HG03066 (cell line): ENCODE measurements at regions not wholly inside any gene's neighbourhood (a gene's known extent, or its start where the extent isn't known, plus 50 kb on each side); places are given as distances from the start of the nearest gene placed in this dataset.
"Not testable (repeated sequence)": the region's sequence is repeated elsewhere in the genome, so short reads cannot be mapped to it uniquely, and the experiment has no call there.

ENCODE experiments used
- ATAC-seq: cut with Tn5 transposase; IDR thresholded peaks from one replicate; pipeline ENCODE4 v1.9.1; 2021; ENCODE audit warnings: low read depth; ENCODE audit not compliant: unreplicated experiment

DNA sequence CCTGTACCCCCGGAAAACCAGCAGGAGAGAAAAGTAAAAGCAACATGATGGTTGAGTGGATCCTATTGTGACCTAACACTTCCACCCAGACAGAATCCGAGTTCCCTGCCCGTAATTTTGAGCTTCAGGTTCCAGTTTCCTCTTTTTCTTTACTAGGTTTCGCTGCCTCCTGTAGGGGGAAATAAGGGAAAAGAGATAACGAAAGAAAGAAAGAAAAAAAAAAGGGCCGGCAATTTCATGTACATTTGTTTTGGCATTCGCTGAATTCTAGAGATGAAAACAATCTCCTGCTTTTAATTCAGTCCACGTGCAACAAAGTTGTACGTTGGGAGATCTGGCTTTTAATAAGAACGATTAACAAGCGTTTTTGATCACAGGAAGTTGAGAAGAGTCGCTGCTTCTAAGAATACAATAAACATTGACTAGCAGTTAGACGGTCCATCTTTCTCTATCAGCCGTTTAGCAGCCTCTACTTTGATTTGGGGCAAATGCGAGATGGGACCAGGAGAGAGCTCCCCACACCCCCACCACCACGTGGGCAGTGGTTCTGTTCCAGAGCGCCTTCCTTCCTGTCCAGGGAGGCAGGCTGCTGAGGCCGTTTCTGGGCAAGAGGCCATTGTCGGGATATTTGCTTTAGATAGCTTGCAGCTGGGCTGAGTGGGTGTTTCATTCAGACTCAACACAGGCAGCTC, 155.9 kb upstream of the RUNX1 start:
- no peak for ATAC-seq

DNA sequence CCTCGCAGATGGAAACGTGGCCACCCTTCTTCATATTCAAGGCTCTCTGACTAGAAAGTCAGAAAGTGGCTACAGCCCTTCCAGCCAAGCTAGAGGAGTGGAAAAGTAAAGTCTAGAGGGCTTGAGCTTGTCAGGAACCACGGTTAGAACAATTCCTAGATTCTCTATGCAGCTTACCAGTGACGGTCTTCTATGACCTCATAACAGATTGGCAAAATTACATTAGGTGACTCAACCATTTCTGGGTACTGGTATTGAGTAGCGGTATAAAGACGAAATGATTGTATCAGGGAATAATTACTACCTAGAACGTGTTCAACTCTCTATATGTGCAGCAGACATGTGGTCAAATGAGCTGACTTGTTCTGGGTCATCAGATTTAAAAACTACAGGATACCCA, 155.0 kb upstream of the RUNX1 start:
- ATAC-seq: no peak

DNA sequence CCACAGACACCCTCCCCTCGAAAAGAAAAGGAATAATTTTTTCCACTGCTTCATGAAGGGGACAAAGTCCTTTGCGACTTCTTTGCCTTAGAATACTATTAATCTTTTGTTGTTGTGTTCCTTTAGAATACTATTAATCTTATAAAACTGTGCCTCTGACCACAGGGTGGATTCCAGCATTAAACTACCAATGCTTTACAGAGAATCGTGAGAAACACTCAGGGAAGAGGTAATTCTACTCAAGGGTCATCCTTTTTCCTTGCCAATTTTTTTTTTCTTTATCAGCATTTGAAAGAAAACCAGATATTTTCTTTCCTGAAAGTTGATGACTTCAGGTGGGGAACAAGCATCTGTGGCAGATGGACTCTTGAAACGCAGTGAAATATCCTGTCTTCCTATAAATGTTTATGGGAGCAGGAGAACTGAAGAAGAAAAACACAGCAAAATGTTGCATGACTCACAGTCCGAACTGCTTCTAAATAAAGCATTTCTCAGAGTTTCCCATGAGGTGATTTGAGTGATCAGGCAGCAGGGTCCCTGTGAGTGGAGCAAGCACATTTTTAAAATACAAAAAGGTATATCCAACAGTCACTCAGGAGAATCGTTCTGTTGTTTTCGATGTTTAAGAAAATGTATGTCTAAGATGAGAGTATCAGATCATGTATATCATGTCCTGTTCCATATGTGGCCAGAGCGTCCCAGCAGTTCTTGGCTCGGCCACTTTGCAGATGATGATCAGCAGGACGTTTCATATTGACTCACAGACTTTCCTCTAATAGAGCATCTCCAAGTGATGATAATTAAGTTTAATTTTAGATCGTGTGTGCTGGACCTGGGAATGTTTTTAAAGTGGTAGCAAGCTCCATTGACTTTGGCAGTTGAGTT, 154.2 kb upstream of the RUNX1 start:
- no peak for ATAC-seq

DNA sequence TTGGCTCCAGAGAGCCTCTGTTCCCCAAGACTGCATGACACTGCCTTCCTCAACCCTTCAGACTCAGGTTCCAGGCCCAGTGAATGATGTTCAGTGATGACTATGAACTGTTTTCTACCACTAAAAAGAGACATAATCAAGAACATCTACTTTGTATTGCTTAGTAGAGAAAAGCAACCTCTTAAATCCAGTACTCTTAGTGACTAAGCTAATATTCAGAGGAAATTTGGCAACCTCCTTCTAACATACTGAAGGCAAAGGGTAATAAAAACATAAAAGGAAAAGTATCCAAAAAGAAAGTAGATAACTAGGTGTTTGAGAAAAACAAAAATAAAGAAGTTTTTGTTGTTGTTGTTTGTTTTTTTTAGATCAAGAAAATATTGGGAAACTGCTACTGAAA, 153.3 kb upstream of the RUNX1 start:
- ATAC-seq: no peak

DNA sequence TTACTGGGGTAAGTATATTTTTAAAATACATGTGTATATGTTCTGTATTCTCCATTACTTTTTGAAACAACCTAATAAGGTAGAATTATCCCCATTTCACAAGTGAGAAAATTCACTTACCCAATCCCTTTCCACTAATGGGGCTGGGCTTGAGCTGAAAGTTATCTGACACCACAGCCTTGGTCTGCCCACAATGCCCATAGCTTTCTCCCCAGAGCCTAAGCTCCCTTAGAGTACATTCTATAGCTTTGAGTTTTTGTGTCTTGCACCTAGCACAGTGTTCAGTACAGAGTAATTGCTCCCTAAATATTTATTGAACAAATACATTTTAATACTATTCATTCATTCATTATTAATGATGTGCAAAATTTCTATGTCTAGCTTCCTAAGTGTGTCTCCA, 152.7 kb upstream of the RUNX1 start:
- no peak for ATAC-seq

DNA sequence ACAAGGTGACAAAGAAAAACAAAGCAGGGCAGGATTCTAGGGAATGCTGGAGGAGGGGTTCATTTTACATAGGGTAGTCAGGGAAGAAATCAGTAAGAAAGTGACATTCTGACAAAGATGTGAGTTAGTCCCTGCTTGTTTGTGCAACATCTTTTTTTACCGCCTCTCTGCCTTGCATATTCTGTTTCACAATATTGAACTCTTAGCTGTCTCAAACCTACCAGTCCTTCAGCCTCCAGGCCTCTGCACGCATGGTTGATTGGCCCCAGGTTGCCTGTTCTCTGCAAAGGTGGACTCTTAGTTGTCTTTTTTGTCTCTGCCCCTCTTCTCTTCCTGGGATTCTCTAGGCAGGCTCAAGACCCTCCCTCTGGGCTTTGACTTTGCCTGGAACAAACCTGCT, 152.2 kb upstream of the RUNX1 start:
- no peak for ATAC-seq

DNA sequence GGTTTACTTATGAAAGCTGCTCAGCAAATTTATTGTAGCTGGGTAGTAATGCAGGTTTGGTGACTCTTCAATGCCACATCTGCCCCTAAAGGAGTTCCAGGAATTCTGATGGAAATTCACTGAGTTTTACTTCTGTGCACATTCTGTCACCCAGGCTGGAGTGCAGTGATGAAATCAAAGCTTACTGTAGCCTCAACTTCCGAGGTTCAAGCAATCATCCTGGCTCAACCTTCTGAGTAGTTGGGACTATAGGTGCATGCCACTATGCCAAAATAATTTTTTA, 150.6 kb upstream of the RUNX1 start:
- no peak for ATAC-seq

DNA sequence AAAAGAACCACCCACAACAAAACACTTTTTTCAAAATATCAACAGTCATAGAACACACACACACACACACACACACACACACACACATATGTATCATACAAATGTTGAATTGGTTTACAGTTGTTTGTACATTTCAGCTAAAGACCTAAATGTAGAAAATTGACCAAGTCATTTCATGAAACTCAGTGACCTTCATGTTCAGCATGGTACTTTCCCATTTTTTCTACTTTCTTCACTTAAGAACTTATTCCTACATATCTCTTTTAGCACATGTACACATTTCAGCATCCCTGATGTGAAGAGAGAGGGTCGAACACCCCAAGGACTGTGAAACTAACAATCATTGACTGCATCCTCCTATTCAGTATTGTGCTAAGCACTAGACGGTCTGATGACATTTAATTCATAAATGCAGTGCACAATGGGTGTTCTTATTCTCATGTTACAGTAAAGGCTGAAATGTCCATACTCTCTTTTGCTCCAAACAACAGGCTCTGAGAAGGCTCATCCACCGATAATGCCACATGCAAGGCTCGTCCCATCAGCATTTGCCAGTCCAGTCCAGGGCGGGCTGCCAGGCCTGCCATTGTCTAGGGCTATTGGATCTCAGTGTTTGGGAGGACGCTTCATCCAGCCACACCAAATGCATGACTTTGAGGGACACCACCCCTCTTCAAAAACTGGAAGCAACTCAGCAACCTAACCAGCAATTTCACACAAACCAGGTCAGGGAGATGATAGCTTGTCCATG, 150.1 kb upstream of the RUNX1 start:
- no peak for ATAC-seq

DNA sequence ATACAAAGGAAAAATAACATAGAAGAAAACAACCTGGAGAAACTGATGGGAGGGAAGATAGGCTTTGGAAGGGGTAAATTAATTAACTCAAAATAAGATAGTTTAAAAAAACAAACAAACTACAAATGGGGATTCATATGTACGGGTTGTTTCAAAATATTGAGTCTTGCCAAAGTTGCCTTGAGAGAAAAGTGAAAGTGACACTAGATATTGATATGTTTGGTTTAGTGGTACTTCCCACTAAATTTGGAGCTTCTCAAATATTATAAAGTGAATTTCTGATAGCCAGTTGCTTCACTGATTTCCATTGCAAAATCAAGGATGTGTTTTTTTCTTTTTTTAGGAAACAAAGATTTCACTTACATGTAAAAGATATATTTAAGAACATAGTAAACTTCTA, 149.5 kb upstream of the RUNX1 start:
- no peak for ATAC-seq

DNA sequence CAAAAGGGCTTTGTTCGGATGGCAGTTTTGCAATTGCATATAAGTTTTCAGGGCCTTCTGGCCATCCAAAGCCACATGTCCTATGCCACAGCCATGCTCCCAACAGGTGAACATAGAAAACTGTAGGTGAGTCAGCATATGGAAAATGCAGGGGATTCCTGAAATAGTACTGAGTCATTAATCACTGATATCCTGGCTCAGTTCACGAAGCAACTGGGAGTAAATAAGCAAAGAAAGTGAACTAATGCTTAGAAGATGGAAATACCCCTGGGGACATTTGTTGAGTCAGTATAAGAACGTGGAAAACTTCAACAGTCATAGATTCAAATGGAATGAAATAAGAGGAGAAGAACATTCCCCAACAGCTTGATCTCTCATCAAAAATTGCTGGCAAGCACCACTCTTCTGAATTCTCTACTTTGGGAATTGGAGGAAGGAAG, 148.9 kb upstream of the RUNX1 start:
- ATAC-seq: no peak

DNA sequence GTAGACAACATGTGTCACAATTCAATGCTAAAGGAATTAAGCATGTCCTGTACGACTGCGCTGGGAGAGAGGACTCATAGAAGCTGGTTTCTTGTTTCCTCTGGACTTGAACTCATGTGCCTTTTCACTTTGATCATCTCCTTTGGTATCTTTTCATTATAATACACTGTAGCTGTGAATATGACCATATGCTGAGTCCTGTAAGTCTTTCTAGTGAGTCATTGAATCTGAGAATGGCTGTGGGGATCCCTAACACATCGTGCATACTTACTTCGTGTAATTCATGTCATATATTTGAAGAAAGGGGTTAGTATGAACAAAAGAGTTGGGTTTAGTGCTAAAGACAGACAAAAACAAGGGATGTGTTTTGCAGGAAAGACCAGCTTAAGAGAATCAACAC, 148.1 kb upstream of the RUNX1 start:
- ATAC-seq: no peak

DNA sequence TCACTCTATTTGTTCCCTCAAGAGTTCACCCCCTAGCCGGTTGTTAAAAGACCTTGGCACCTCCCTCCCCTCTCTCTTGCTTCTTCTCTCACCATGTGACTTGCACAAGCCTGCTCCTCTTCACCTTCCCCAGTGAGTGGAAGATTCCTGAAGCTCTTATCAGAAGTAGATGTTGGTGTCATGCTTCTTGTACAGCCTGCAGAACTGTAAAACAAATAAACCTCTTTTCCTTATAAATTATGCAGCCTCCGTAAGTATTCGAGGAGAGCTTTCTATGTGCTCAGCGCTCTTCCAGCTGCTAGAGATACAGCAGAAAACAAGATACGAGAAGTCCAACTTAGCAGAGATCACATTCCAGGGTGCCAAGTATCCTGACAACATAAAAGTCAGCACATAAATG, 147.0 kb upstream of the RUNX1 start:
- ATAC-seq: no peak

DNA sequence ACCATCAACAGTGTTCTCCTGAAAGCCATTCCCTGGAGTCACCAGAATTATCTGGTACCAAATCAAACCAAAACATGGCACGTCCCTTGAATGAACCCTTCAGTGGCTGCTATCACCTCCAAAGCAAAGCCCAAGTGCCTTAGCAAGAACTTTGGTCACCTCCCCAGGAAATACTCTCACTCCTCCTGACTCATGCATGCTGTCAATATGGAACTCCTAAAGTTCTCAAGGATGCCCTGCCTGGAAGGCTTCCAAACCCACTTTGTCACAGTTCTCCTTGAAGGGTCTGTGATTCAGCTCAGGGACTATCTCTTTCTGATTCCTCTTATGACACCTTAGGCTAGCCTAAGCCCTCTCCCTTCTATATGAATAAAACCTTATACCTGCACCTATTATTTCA, 146.1 kb upstream of the RUNX1 start:
- ATAC-seq: no peak

DNA sequence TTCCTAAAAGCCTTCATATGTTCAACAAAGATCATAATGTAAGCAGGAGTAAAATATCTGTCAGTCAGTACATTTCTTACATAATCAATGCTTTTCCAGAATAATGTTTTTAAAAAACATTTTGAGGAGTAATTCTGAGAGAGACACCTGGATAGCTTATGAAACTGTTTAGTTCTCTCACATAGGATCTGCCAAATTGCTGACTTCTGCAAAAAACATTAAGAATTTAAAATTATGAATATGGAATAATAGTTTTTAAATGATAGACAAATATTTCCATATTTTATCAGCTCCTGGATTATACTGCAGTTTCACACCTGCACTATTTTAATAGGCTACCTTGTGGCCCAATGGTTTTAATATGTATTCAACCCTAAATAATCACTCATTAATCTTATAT, 142.7 kb upstream of the RUNX1 start:
- ATAC-seq: no peak

DNA sequence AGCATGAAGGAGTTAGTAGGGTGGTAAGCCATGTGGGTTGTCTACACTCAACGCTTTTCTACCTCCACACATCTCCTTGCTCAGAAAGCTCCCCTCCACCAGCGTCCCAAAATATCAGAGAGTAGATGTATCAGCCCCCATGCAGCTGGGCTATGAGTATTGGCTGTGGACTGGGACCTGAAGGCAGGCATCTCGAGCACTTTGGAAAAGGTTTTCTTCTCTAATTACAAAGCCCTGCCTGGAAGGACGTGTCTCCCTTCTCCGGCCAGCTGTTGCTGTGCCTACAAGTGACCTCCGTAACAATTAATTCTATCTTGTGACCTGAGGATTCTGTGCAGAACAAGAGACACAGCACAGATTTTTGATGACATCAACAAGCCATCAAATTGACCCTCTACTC, 142.0 kb upstream of the RUNX1 start:
- no peak for ATAC-seq

DNA sequence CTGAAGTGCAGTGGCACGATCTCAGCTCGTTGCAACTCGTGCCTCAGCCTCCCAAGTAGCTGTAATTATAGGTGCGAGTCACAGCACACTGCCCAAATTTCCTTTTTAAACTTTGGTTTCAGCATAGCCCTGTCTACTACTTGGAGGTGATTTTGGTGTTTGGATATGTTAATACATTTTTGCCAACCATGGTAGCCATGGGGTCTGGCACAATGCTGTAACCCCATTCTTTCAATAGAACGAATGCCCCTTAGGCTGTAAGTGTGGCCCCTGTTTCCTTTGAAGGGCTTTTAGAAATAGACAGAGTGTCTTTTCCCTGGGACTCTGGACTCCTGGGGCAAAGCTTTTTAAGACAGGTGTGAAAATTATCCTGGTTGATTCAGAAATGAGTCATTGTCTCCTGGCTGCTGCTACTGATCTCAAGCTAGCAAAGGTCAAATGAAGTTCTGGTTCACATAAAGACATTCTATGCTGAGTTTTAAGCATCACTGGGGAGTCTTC, 141.1 kb upstream of the RUNX1 start:
- ATAC-seq: no peak

DNA sequence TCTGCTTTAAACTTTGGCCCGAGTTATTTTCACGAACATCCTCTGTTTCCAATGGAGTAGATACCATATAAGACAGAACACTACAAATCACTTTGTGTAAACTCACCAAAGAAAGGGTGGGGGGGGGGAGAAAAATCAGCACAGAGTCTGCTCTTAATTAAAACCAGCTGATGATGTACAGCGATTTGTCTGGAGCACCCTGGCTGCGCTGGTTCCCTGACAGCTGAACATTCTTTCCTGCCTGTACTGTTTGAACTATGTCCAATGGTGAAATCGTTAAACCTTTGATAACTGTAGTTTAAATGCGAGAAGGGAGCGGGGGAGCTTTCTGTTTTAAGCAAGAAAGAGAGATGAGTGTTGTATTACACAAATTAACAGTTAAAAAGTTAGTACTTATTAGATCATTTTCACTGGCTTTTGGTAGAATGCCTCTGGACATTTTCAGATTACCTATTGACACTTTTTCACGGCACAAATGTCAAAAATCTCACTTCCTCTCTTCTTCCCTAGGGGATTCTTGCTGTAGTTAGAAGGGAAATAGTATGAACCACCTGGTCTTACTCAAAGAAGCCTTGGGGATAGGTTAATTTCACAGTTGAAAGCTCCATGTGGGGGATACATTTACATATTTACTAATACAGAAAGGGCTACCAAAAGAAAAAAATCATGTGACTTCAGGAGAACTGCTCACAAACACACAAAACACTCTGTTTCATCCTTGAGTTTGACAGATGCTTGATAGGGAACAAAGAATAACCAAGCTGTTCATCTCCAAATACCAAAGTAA, 140.2 kb upstream of the RUNX1 start:
- ATAC-seq: peak; percentile 80

DNA sequence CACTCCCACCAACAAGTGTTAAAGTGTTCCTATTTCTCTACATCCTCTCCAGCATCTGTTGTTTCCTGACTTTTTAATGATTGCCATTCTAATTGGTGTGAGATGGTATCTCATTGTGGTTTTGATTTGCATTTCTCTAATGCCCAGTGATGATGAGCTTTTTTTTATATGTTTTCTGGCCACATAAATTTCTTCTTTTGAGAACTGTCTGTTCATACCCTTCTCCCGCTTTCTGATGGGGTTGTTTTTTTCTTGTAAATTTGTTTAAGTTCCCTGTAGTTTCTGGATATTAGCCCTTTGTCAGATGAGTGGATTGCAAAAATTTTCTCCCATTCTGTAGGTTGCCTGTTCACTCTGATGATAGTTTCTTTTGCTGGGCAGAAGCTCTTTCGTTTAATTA, 134.3 kb upstream of the RUNX1 start:
- ATAC-seq: not testable (repeated sequence)

DNA sequence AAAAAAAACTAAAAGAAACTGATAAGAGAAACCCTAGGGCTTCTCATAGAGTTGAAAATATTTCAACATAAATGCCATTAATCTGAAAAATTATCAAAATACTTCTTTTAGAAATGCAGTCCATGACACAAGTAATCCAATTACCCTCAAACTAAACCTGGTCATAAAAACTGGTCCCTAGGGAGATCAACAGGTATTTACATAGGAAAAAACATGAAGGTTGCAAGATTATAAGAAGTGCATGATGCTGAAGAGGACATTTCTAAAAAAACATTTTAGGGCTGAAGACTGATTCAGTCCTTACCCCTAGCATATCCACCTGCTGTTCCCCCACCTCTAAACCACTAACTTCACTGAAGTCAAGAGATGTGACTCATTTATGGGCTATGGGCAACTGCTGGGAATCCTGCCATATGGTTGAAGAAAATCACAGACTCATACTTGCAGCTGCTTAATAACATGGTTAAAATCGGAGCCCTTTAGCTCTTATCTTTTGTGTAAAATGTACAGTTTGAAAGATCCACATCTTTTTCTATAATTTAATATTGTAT, 131.0 kb upstream of the RUNX1 start:
- ATAC-seq: no peak

DNA sequence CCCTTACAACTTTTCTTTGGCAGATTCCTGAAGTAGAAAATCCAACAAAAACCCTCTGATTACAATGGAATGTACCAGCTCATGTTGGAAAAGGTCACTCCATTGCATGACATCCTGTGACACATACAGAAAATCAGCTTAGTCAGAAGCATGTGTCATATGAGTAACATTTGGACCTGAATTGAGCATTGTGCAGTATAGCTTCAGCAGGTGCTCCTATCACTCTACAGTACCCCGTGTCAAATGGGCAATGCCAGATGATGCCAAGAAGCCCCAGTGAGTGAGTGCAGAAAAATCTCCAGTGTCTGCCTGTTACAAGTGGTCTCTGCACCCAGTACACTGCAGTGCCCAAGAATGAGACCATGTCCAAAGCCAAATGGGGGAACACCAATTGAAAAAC, 129.7 kb upstream of the RUNX1 start:
- ATAC-seq: no peak
